GM06990 (cell line): ENCODE measurements at regions not wholly inside any gene's neighbourhood (a gene's known extent, or its start where the extent isn't known, plus 50 kb on each side); places are given as distances from the start of the nearest gene placed in this dataset.

ENCODE experiments used
- DNase-seq: peaks from one replicate; pipeline ENCODE4 v3.0.0-alpha.2; 2011; ENCODE audit not compliant: insufficient read length; ENCODE audit errors: extremely low read depth
- H3K27me3 ChIP-seq: replicated peaks from 2 replicates; pipeline ENCODE4 v1.6.0; 2011; ENCODE audit warnings: low read length; ENCODE audit not compliant: control insufficient read depth, insufficient read depth
- H3K36me3 ChIP-seq: 2 replicates; pipeline ENCODE4 v1.5.1; 2011; ENCODE audit warnings: low read length; ENCODE audit not compliant: control insufficient read depth, insufficient read depth
- H3K4me3 ChIP-seq: replicated peaks from 2 replicates; pipeline ENCODE4 v1.5.1; 2011; ENCODE audit warnings: low read depth, mild to moderate bottlenecking, control low read depth, low read length
- CTCF ChIP-seq: IDR thresholded peaks from 2 replicates; pipeline ENCODE4 v1.5.1; 2011; ENCODE audit warnings: low read length, control low read depth, mild to moderate bottlenecking, inconsistent platforms; ENCODE audit not compliant: insufficient read depth, poor library complexity, severe bottlenecking

DNA sequence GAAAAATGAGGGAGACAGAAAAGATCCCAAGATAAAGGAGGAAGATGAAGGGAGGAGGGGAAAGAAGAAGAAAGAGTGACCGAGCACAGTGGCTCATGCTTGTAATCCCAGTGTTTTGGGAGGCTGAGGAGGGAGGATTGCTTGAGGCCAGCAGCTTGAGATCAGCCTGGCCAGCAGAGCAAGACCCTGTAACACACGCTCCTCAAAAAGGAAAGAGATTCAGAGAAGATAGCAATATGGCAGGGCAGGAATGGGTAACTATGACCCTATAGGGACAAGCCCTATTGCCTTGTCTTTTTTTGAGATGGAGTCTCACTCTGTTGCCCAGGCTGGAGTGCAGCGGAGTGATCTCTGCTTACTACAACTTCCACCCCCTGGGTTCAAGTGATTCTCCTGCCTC lies 116.9 kb upstream of the MAP1LC3B2 start:
- no peak for DNase-seq
- Histone ChIP-seq H3K27me3 (no peaks in the 10 kb centered on the region; the same call in 1 of the 2 replicates), H3K36me3 (no peaks in the 10 kb centered on the region), H3K4me3 (no peak overlapping the region)
- no peak for TF ChIP-seq CTCF

DNA sequence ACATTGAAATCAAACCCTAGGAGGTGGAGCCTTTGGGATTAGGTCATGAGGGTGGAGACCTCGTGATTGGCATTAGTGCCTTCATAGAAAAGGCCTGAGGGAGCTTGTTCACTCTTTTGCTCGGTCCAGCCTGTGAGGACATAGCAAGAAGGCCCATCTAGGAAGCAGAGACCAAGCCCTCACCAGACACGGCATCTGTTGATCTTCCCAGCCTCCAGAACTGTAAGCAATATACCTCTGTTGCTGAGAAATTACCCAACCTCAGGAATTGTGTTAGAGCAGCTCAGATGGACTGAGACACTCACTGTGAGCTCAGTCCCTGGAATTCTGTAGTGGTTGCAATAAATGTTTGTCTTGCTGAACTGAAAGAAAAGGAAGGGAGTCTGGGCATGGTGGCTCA lies 116.2 kb upstream of the MAP1LC3B2 start:
- TF ChIP-seq CTCF: no peak
- Histone ChIP-seq H3K4me3 (no peak overlapping the region), H3K36me3 (no peaks in the 10 kb centered on the region), H3K27me3 (no peaks in the 10 kb centered on the region; the same call in 1 of the 2 replicates)
- no peak for DNase-seq

DNA sequence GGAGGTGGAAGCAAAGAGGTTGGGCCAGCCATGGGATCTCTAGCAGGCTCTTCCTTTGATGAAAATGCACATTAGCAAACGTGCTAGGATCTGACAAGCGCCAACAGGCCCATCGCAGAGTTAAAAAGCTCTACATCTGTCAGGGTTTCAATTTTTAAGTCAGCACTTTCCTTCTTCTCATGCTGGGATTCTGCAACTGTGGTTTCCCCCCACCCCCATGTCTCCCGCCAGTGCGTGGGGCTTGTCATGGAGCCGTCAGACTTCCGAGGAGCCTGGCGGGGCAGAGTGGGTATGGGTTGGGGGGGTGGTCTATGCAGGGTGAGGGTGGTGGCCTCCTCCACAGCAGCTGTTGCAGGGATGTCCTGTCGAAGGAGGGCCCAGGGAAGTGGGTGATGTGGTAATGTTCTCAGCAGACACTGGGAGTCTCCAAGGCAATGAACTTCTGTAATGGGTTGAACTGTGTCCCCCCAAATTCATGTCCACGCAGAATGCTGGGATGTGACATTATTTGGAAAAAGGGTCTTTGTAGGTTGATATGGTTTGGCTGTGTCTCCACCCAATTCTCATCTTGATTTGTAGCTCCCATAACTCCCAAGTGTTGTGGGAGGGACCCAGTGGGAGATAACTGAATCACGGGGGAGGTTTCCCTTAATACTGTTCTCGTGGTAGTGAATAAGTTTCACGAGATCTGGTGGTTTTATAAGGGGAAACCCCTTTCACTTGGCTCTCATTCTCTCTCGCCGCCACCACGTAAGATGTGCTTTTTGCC lies 115.2 kb upstream of the MAP1LC3B2 start:
- Histone ChIP-seq H3K27me3 (no peaks in the 10 kb centered on the region; the same call in 1 of the 2 replicates), H3K36me3 (no peaks in the 10 kb centered on the region), H3K4me3 (no peak overlapping the region)
- no peak for DNase-seq
- no peak for TF ChIP-seq CTCF

DNA sequence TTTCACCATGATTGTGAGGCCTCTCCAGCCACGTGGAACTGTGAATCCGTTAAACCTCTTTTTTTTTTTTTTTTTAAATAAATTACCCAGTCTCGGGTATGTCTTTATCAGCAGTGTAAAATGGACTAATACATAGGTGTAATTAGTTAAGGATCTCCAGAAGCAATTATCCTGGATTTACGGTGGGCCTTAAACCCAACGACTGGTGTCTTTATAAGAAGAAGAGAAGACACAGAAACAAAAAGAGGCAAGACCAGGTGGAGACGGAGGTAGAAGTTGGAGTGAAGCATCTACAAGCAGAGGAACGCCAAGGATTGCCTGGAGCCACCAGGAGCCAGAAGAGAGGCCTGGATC lies 114.6 kb upstream of the MAP1LC3B2 start:
- Histone ChIP-seq H3K27me3 (no peaks in the 10 kb centered on the region; the same call in 1 of the 2 replicates), H3K36me3 (no peaks in the 10 kb centered on the region), H3K4me3 (no peak overlapping the region)
- DNase-seq: no peak
- no peak for TF ChIP-seq CTCF

DNA sequence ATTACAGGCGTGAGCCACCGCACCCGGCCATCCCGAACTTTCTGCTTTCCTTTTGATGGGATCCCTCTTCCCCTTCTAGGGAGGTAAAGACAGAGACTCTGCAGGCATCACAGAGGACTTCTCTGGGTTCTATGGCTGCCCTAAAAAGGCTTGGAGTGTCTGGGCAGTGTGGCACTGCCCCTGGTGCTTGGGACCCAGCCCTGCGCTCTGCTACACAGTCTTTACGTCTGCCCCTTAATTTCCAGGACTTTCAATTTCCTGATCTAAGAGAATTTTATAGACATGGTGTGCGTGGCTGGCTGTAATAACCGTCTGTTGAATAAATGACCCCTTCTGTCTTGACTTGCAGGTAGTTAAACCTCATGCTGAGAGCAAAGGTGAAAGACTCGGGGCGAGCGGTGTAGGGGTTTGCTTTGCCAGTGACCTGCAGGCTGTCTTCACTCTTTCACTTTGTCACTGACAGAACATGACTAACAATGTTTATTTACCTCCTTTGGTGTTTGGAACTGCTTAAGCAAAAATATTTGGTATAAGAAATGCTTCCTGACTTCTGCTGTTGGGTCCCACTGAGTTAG lies 110.9 kb upstream of the MAP1LC3B2 start:
- Histone ChIP-seq H3K27me3 (no peaks in the 10 kb centered on the region), H3K4me3 (no peak overlapping the region), H3K36me3 (no peaks in the 10 kb centered on the region)
- no peak for DNase-seq
- TF ChIP-seq CTCF: no peak
